MM.1S (cell line): ENCODE measurements at regions not wholly inside any gene's neighbourhood (a gene's known extent, or its start where the extent isn't known, plus 50 kb on each side); places are given as distances from the start of the nearest gene placed in this dataset.
A peak's percentile ranks its signal among the peaks of the same experiment; 100 is the strongest.

Experiments
- DNase-seq: peaks from one replicate; pipeline ENCODE4 v3.0.0-alpha.2; 2015
- H2AFZ ChIP-seq: fragments of 300-600 bp; sonication (generic); 2 replicates; pipeline ENCODE4 v1.6.0; 2016; ENCODE audit warnings: antibody characterized with exemption, low read length
- H3F3A ChIP-seq: fragments of 300-600 bp; sonication (generic); 2 replicates; pipeline ENCODE4 v1.6.1; 2016; ENCODE audit warnings: mild to moderate bottlenecking, antibody characterized with exemption, low read length, moderate library complexity, mixed read lengths; ENCODE audit not compliant: insufficient read depth
- H3K27ac ChIP-seq: fragments of 300-600 bp; sonication (generic); 2 replicates; pipeline ENCODE4 v1.5.1; 2016; ENCODE audit warnings: mild to moderate bottlenecking, low read length
- H3K27me3 ChIP-seq: fragments of 300-600 bp; sonication (generic); replicated peaks from 2 replicates; pipeline ENCODE4 v1.6.0; 2016; ENCODE audit warnings: low read length; ENCODE audit not compliant: insufficient read depth
- H3K36me3 ChIP-seq: fragments of 300-600 bp; sonication (generic); replicated peaks from 2 replicates; pipeline ENCODE4 v1.6.1; 2016; ENCODE audit warnings: mild to moderate bottlenecking, low read length, mixed read lengths; ENCODE audit not compliant: insufficient read depth
- H3K4me1 ChIP-seq: fragments of 300-600 bp; sonication (generic); 2 replicates; pipeline ENCODE4 v1.6.1; 2016; ENCODE audit warnings: low read length, mixed read lengths
- H3K4me2 ChIP-seq: fragments of 300-600 bp; sonication (generic); 2 replicates; pipeline ENCODE4 v1.6.0; 2016; ENCODE audit warnings: low read depth, low read length
- H3K4me3 ChIP-seq: fragments of 300-600 bp; sonication (generic); 2 replicates; pipeline ENCODE4 v1.5.1; 2016; ENCODE audit warnings: low read length, mixed read lengths
- H3K79me2 ChIP-seq: fragments of 300-600 bp; sonication (generic); 2 replicates; pipeline ENCODE4 v1.6.1; 2016; ENCODE audit warnings: mixed run types, low read length, mixed read lengths
- H3K9ac ChIP-seq: fragments of 300-600 bp; sonication (generic); 2 replicates; pipeline ENCODE4 v1.6.1; 2016; ENCODE audit warnings: low read length, mixed read lengths
- H3K9me2 ChIP-seq: fragments of 300-600 bp; sonication (generic); replicated peaks from 2 replicates; pipeline ENCODE4 v1.6.1; 2016; ENCODE audit warnings: mild to moderate bottlenecking, low read length, mixed read lengths; ENCODE audit not compliant: insufficient read depth
- H3K9me3 ChIP-seq: fragments of 300-600 bp; sonication (generic); replicated peaks from 2 replicates; pipeline ENCODE4 v1.6.1; 2016; ENCODE audit warnings: mild to moderate bottlenecking, low read length, mixed read lengths; ENCODE audit not compliant: insufficient read depth
- H4K20me1 ChIP-seq: fragments of 300-600 bp; sonication (generic); 2 replicates; pipeline ENCODE4 v1.6.1; 2016; ENCODE audit warnings: mild to moderate bottlenecking, low read length, moderate library complexity, mixed read lengths; ENCODE audit not compliant: insufficient read depth
- CTCF ChIP-seq: fragments of 300-600 bp; sonication (generic); IDR thresholded peaks from 2 replicates; pipeline ENCODE4 v1.5.1; 2016; ENCODE audit warnings: antibody characterized with exemption, low read length, mixed read lengths
- EZH2 ChIP-seq: fragments of 300-600 bp; sonication (generic); optimal IDR thresholded peaks from 2 replicates; pipeline ENCODE3; 2017; ENCODE audit warnings: low read depth, mild to moderate bottlenecking, antibody characterized with exemption, low read length, mixed read lengths
- EZH2phosphoT487 ChIP-seq: fragments of 300-600 bp; sonication (generic); IDR thresholded peaks from 2 replicates; pipeline ENCODE4 v1.6.1; 2018; ENCODE audit warnings: antibody characterized with exemption, low read length

DNA sequence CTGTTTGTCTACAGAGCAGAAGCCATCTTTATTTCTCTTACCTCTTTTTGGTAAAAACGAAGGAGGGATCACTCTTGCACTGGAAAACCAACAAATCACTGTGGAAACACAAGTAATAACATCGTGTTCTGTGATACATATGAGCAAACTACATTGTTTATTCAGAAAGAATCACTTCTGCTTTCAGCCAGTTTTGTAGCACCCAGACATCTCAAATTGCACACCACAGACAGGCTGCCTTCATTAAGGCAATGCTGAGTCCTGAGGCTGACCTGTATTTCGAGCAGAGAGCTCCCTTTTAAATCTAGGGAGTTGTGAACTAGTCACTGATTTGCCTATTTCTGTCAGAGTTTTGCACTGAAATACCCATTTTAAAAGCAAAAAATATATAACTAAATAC lies 1003.2 kb upstream of the FAM98A start:
- peak overlapping the region; percentile 51 for H3K4me2 ChIP-seq
- H3K4me1 ChIP-seq: peaks cover 12% of the 10 kb centered on the region; the same call in 1 of the 2 replicates
- H3K4me3 ChIP-seq: no peak overlapping the region
- no peaks in the 10 kb centered on the region for H3K36me3 ChIP-seq
- no peaks in the 10 kb centered on the region for H4K20me1 ChIP-seq
- H2AFZ ChIP-seq: 0 out of 2 replicates have a peak overlapping the region, but pooled peaks have one; percentile 6
- DNase-seq: peak; percentile 25
- H3K9me3 ChIP-seq: no peaks in the 10 kb centered on the region
- peak overlapping the region; percentile 14; the same call in 1 of the 2 replicates for H3K9ac ChIP-seq
- H3K9me2 ChIP-seq: no peaks in the 10 kb centered on the region
- H3K27ac ChIP-seq: peak overlapping the region; percentile 72
- no peaks in the 10 kb centered on the region for H3K79me2 ChIP-seq
- TF ChIP-seq CTCF (no peak), EZH2 (no peak), EZH2phosphoT487 (no peak)
- no peaks in the 10 kb centered on the region for H3K27me3 ChIP-seq
- H3F3A ChIP-seq: peaks cover 8% of the 10 kb centered on the region; the same call in 1 of the 2 replicates

- H3K4me2 ChIP-seq: peak overlapping the region; percentile 51
- peak overlapping the region; percentile 14; the same call in 1 of the 2 replicates for H3K9ac ChIP-seq
- H3K79me2 ChIP-seq: no peaks in the 10 kb centered on the region
- TF ChIP-seq CTCF (no peak), EZH2 (no peak), EZH2phosphoT487 (no peak)
- H3K9me3 ChIP-seq: no peaks in the 10 kb centered on the region
- no peaks in the 10 kb centered on the region for H3K27me3 ChIP-seq
- H3K9me2 ChIP-seq: no peaks in the 10 kb centered on the region
- no peaks in the 10 kb centered on the region for H4K20me1 ChIP-seq
- peak; percentile 48 for DNase-seq
- no peaks in the 10 kb centered on the region for H3K36me3 ChIP-seq
- H3K27ac ChIP-seq: peak overlapping the region; percentile 72
- H2AFZ ChIP-seq: no peak overlapping the region
- H3K4me1 ChIP-seq: peaks cover 12% of the 10 kb centered on the region; the same call in 1 of the 2 replicates
- H3F3A ChIP-seq: peaks cover 8% of the 10 kb centered on the region; the same call in 1 of the 2 replicates
- peak overlapping the region; percentile 5; the same call in 1 of the 2 replicates for H3K4me3 ChIP-seq
Observed at GRCh38 chr2:34601561-34601960, 1002.5 kb upstream of the FAM98A start.

- Histone ChIP-seq H3K79me2 (no peaks in the 10 kb centered on the region), H2AFZ (no peak overlapping the region), H3K27ac (no peak overlapping the region), H3K9me2 (no peaks in the 10 kb centered on the region), H3F3A (no peaks in the 10 kb centered on the region), H4K20me1 (no peaks in the 10 kb centered on the region), H3K4me3 (no peak overlapping the region), H3K4me1 (no peaks in the 10 kb centered on the region), H3K9ac (no peak overlapping the region), H3K36me3 (no peaks in the 10 kb centered on the region), H3K4me2 (no peak overlapping the region), H3K27me3 (no peaks in the 10 kb centered on the region), H3K9me3 (no peaks in the 10 kb centered on the region)
- TF ChIP-seq EZH2phosphoT487 (no peak), EZH2 (no peak), CTCF (no peak)
- no peak for DNase-seq
Observed at GRCh38 chr2:34578641-34579040, 979.5 kb upstream of the FAM98A start.
